ENCODE measurements at regions not wholly inside any gene's neighbourhood (a gene's known extent, or its start where the extent isn't known, plus 50 kb on each side); places are given as distances from the start of the nearest gene placed in this dataset.
"Not testable (repeated sequence)": the region's sequence is repeated elsewhere in the genome, so short reads cannot be mapped to it uniquely, and the experiment has no call there.

- H4K20me1 ChIP-seq (ENCODE audit: insufficient read depth, low read length) = no peaks in the 10 kb centered on the region
- no peaks in the 10 kb centered on the region for H3K79me2 ChIP-seq (ENCODE audit: insufficient read depth, low read length)
- DNase-seq (ENCODE audit: insufficient read length, low spot score, missing footprints) = no peak
- H3K27ac ChIP-seq (ENCODE audit: low read depth, low read length) = no peak overlapping the region
- no peaks in the 10 kb centered on the region for H3K9me3 ChIP-seq (ENCODE audit: low read depth, low read length)
- H3K27me3 ChIP-seq (ENCODE audit: insufficient read depth, low read length) = no peaks in the 10 kb centered on the region
- no peaks in the 10 kb centered on the region for H3K4me1 ChIP-seq (ENCODE audit: insufficient read depth, low read length)
- TF ChIP-seq, protein P1, sequence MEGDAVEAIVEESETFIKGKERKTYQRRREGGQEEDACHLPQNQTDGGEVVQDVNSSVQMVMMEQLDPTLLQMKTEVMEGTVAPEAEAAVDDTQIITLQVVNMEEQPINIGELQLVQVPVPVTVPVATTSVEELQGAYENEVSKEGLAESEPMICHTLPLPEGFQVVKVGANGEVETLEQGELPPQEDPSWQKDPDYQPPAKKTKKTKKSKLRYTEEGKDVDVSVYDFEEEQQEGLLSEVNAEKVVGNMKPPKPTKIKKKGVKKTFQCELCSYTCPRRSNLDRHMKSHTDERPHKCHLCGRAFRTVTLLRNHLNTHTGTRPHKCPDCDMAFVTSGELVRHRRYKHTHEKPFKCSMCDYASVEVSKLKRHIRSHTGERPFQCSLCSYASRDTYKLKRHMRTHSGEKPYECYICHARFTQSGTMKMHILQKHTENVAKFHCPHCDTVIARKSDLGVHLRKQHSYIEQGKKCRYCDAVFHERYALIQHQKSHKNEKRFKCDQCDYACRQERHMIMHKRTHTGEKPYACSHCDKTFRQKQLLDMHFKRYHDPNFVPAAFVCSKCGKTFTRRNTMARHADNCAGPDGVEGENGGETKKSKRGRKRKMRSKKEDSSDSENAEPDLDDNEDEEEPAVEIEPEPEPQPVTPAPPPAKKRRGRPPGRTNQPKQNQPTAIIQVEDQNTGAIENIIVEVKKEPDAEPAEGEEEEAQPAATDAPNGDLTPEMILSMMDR (IDR thresholded peaks at IDR 0.05; ENCODE audit: extremely low read depth, low read depth, low read length) = no peak
- H3K4me3 ChIP-seq (ENCODE audit: insufficient read depth, low read length) = no peak overlapping the region
- no peak overlapping the region for H2AFZ ChIP-seq (ENCODE audit: low read length)
- no peak overlapping the region for H3K4me2 ChIP-seq (ENCODE audit: insufficient read depth, low read length)
- H3K36me3 ChIP-seq (ENCODE audit: insufficient read depth, low read length) = no peaks in the 10 kb centered on the region
Measured at GRCh38 chr3:140859592-140860336, 81.9 kb upstream of the SLC25A36 start.

DNA sequence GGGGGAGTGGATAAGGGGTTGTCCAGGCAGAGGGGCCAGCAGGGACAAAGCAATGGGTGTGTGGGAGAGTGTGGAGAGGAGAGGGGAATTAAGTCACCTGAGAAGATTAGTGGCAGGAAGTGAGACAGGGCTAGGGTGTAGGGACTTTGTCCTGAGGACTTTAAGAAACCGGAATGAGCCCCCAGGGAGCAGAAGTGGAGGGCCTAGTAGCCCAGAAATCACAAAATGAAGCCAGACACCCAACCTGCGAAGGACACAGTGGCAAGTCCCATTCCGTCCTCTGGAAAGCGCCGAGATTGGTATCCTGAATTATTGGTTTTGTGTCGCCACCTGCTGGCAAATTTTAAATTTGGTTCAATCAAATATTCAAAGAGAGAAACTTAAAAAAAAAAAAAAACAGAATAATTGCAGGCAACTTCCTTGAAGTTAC is 78.0 kb upstream of the SLC25A36 start:
- H3K27me3 ChIP-seq (ENCODE audit: insufficient read depth, low read length) = no peaks in the 10 kb centered on the region
- no peak overlapping the region for H3K4me3 ChIP-seq (ENCODE audit: insufficient read depth, low read length)
- no peak overlapping the region for H3K27ac ChIP-seq (ENCODE audit: low read depth, low read length)
- H3K4me1 ChIP-seq (ENCODE audit: insufficient read depth, low read length) = no peaks in the 10 kb centered on the region
- H3K79me2 ChIP-seq (ENCODE audit: insufficient read depth, low read length) = no peaks in the 10 kb centered on the region
- H4K20me1 ChIP-seq (ENCODE audit: insufficient read depth, low read length) = no peaks in the 10 kb centered on the region
- H3K36me3 ChIP-seq (ENCODE audit: insufficient read depth, low read length) = no peaks in the 10 kb centered on the region
- TF ChIP-seq, protein P1 (IDR thresholded peaks at IDR 0.05; ENCODE audit: extremely low read depth, low read depth, low read length) = peak; percentile 63
- DNase-seq (ENCODE audit: insufficient read length, low spot score, missing footprints) = no peak
- H3K9me3 ChIP-seq (ENCODE audit: low read depth, low read length) = no peaks in the 10 kb centered on the region
- peak overlapping the region; percentile 72 for H2AFZ ChIP-seq (ENCODE audit: low read length)
- H3K4me2 ChIP-seq (ENCODE audit: insufficient read depth, low read length) = no peak overlapping the region

- no peak overlapping the region for H2AFZ ChIP-seq (ENCODE audit: low read length)
- TF ChIP-seq, protein P1 (IDR thresholded peaks at IDR 0.05; ENCODE audit: extremely low read depth, low read depth, low read length) = no peak
- no peaks in the 10 kb centered on the region for H3K4me1 ChIP-seq (ENCODE audit: insufficient read depth, low read length)
- H3K9me3 ChIP-seq (ENCODE audit: low read depth, low read length) = no peaks in the 10 kb centered on the region
- H3K36me3 ChIP-seq (ENCODE audit: insufficient read depth, low read length) = no peaks in the 10 kb centered on the region
- H4K20me1 ChIP-seq (ENCODE audit: insufficient read depth, low read length) = no peaks in the 10 kb centered on the region
- no peaks in the 10 kb centered on the region for H3K27me3 ChIP-seq (ENCODE audit: insufficient read depth, low read length)
- H3K4me2 ChIP-seq (ENCODE audit: insufficient read depth, low read length) = no peak overlapping the region
- DNase-seq (ENCODE audit: insufficient read length, low spot score, missing footprints) = no peak
- no peak overlapping the region for H3K4me3 ChIP-seq (ENCODE audit: insufficient read depth, low read length)
- no peaks in the 10 kb centered on the region for H3K79me2 ChIP-seq (ENCODE audit: insufficient read depth, low read length)
- H3K27ac ChIP-seq (ENCODE audit: low read depth, low read length) = no peak overlapping the region
Measured at GRCh38 chr3:140870351-140870750, 71.3 kb upstream of the SLC25A36 start.

- Histone ChIP-seq H2AFZ (ENCODE audit: low read length) (no peak overlapping the region), H3K4me1 (ENCODE audit: insufficient read depth, low read length) (no peaks in the 10 kb centered on the region), H3K27ac (ENCODE audit: low read depth, low read length) (no peak overlapping the region), H3K79me2 (ENCODE audit: insufficient read depth, low read length) (no peaks in the 10 kb centered on the region), H3K36me3 (ENCODE audit: insufficient read depth, low read length) (no peaks in the 10 kb centered on the region), H3K4me3 (ENCODE audit: insufficient read depth, low read length) (no peak overlapping the region), H3K9me3 (ENCODE audit: low read depth, low read length) (no peaks in the 10 kb centered on the region), H3K4me2 (ENCODE audit: insufficient read depth, low read length) (no peak overlapping the region), H4K20me1 (ENCODE audit: insufficient read depth, low read length) (no peaks in the 10 kb centered on the region), H3K27me3 (ENCODE audit: insufficient read depth, low read length) (no peaks in the 10 kb centered on the region)
- TF ChIP-seq, protein P1 (IDR thresholded peaks at IDR 0.05; ENCODE audit: extremely low read depth, low read depth, low read length) = no peak
- DNase-seq (ENCODE audit: insufficient read length, low spot score, missing footprints) = no peak
Measured at GRCh38 chr3:140871022-140871421, 70.6 kb upstream of the SLC25A36 start.

DNA sequence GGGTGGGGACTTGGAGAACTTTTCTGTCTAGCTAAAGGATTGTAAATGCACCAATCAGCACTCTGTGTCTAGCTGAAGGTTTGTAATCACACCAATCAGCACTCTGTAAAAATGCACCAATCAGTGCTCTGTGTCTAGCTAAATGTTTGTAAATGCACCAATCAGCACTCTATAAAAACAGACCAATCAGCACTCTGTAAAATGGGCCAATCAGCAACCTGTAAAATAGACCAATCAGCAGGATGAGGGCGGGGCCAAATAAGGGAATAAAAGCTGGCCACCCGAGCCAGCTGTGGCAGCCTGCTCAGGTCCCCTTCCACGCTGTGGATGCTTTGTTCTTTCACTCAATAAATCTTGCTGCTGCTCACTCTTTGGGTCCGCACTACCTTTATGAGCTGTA is 69.5 kb upstream of the SLC25A36 start:
- not testable (repeated sequence) for H3K9me3 ChIP-seq (ENCODE audit: low read depth, low read length); H2AFZ ChIP-seq (ENCODE audit: low read length); H4K20me1 ChIP-seq (ENCODE audit: insufficient read depth, low read length); H3K79me2 ChIP-seq (ENCODE audit: insufficient read depth, low read length); H3K27ac ChIP-seq (ENCODE audit: low read depth, low read length); H3K36me3 ChIP-seq (ENCODE audit: insufficient read depth, low read length); H3K4me2 ChIP-seq (ENCODE audit: insufficient read depth, low read length); H3K27me3 ChIP-seq (ENCODE audit: insufficient read depth, low read length); H3K4me3 ChIP-seq (ENCODE audit: insufficient read depth, low read length); DNase-seq (ENCODE audit: insufficient read length, low spot score, missing footprints); H3K4me1 ChIP-seq (ENCODE audit: insufficient read depth, low read length)

Data from osteoblast (primary cell).